ENCODE measurements at regions not wholly inside any gene's neighbourhood (a gene's known extent, or its start where the extent isn't known, plus 50 kb on each side); places are given as distances from the start of the nearest gene placed in this dataset.

- no peak for DNase-seq (ENCODE audit: low read depth)
- no peak overlapping the region for H3K4me3 ChIP-seq (ENCODE audit: control insufficient read depth, low read depth, low read length)
- TF ChIP-seq CTCF (conservative IDR thresholded peaks at IDR 0.05; ENCODE audit: control insufficient read depth, insufficient read depth, low read depth, low read length), result no peak
Measured at GRCh38 chr14:55801121-55801520, 221.1 kb downstream of the KTN1 start.

- TF ChIP-seq CTCF (conservative IDR thresholded peaks at IDR 0.05; ENCODE audit: control insufficient read depth, insufficient read depth, low read depth, low read length), result peak; percentile 32
- H3K4me3 ChIP-seq (ENCODE audit: control insufficient read depth, low read depth, low read length), result no peak overlapping the region
- DNase-seq (ENCODE audit: low read depth), result peak; percentile 72
Measured at GRCh38 chr14:55802986-55803872, 223.2 kb downstream of the KTN1 start.

GRCh38 chr14:55803873-55804553 lies 224.0 kb downstream of the KTN1 start:
- no peak for TF ChIP-seq CTCF (conservative IDR thresholded peaks at IDR 0.05; ENCODE audit: control insufficient read depth, insufficient read depth, low read depth, low read length)
- H3K4me3 ChIP-seq (ENCODE audit: control insufficient read depth, low read depth, low read length), result no peak overlapping the region
- no peak for DNase-seq (ENCODE audit: low read depth)

GRCh38 chr14:55805250-55805649 lies 225.2 kb downstream of the KTN1 start:
- no peak overlapping the region for H3K4me3 ChIP-seq (ENCODE audit: control insufficient read depth, low read depth, low read length)
- no peak for TF ChIP-seq CTCF (conservative IDR thresholded peaks at IDR 0.05; ENCODE audit: control insufficient read depth, insufficient read depth, low read depth, low read length)
- DNase-seq (ENCODE audit: low read depth), result no peak

- no peak overlapping the region for H3K4me3 ChIP-seq (ENCODE audit: control insufficient read depth, low read depth, low read length)
- DNase-seq (ENCODE audit: low read depth), result peak; percentile 77
- TF ChIP-seq CTCF (conservative IDR thresholded peaks at IDR 0.05; ENCODE audit: control insufficient read depth, insufficient read depth, low read depth, low read length), result no peak
Measured at GRCh38 chr14:55807053-55807880, 227.3 kb downstream of the KTN1 start.

GRCh38 chr14:55807881-55808379 lies 227.9 kb downstream of the KTN1 start:
- no peak overlapping the region for H3K4me3 ChIP-seq (ENCODE audit: control insufficient read depth, low read depth, low read length)
- no peak for DNase-seq (ENCODE audit: low read depth)
- no peak for TF ChIP-seq CTCF (conservative IDR thresholded peaks at IDR 0.05; ENCODE audit: control insufficient read depth, insufficient read depth, low read depth, low read length)

Data from fibroblast of mammary gland (primary cell).